ENCODE measurements at regions not wholly inside any gene's neighbourhood (a gene's known extent, or its start where the extent isn't known, plus 50 kb on each side); places are given as distances from the start of the nearest gene placed in this dataset.
"Not testable (repeated sequence)": the region's sequence is repeated elsewhere in the genome, so short reads cannot be mapped to it uniquely, and the experiment has no call there.

DNA sequence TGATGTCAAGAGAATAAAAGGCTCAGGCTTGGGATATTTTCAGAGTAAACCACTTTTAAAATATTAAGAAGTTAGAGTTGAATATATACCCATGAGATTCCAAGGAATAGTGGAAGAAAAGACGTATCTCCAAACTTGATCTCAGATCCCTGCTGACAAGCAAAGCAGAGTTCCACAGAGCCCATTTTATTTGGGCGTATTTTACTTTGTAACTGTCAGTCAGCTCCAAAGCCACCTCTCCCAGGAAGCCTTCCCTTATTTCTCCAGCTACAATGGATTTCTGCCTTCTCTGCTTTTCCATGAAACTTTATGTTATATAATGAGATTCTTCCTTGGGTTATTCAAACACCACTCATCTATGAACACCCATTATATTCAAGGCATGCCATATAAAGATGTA is 295.7 kb downstream of the FZD1 start:
- Mint-ChIP-seq H3K4me3 (ENCODE audit: low read depth) (no peak overlapping the region), H3K4me1 (ENCODE audit: low read depth) (peaks cover 10% of the 10 kb centered on the region), H3K9me3 (no peaks in the 10 kb centered on the region), H3K27ac (no peak overlapping the region), H3K36me3 (ENCODE audit: low read depth) (no peaks in the 10 kb centered on the region), H3K27me3 (ENCODE audit: low read depth) (no peaks in the 10 kb centered on the region)
- no peak for DNase-seq (ENCODE audit: low spot score)
- intact Hi-C loops (cut with micrococcal nuclease): no loop called here

DNA sequence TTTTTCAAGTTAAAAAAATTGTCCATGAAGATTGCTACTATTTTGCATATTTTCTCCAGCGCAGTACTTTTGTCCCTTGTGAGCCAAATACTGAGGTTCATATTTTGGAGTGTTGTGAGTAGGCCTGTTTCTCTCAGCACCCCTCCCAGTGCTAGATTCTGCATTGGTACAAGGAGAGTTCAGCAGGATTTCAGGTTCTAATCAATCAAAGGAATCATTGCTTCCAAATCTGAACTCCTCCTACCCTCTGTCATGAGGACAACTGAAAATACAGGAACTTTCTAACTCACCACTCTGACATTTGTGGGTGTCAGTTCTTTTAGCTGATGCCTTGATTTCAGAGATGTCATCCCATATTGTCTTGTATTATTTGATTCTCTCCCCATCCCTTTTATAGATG is 299.9 kb downstream of the FZD1 start:
- H3K27me3 Mint-ChIP-seq (ENCODE audit: low read depth): no peaks in the 10 kb centered on the region
- no peak for DNase-seq (ENCODE audit: low spot score)
- intact Hi-C loops (cut with micrococcal nuclease): no loop called here
- H3K27ac Mint-ChIP-seq: no peak overlapping the region
- H3K9me3 Mint-ChIP-seq: no peaks in the 10 kb centered on the region
- H3K4me3 Mint-ChIP-seq (ENCODE audit: low read depth): no peak overlapping the region
- H3K4me1 Mint-ChIP-seq (ENCODE audit: low read depth): no peaks in the 10 kb centered on the region
- H3K36me3 Mint-ChIP-seq (ENCODE audit: low read depth): no peaks in the 10 kb centered on the region

DNA sequence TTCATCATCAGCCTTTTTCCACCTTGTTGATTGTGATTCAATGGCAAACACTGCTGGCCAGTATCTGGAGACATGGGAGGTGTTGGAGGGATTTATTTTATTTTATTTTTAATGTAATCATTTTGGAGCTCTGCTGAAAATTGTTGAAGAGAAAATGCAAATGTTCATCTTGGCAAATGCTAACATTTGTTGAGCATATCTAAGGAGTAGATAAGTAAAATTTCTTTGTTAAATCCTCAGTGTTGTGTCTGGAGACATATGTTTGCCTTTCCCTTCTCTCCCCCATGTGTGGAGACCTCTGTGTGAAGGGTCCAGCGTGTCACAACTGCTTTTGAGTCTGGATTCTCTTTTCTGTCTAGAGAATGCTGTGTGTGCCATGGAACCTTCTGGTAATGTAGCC is 300.3 kb downstream of the FZD1 start:
- no peak for DNase-seq (ENCODE audit: low spot score)
- Mint-ChIP-seq H3K36me3 (ENCODE audit: low read depth) (no peaks in the 10 kb centered on the region), H3K4me1 (ENCODE audit: low read depth) (no peaks in the 10 kb centered on the region), H3K4me3 (ENCODE audit: low read depth) (no peak overlapping the region), H3K27ac (no peak overlapping the region), H3K27me3 (ENCODE audit: low read depth) (no peaks in the 10 kb centered on the region), H3K9me3 (no peaks in the 10 kb centered on the region)
- intact Hi-C loops (cut with micrococcal nuclease): no loop called here

DNA sequence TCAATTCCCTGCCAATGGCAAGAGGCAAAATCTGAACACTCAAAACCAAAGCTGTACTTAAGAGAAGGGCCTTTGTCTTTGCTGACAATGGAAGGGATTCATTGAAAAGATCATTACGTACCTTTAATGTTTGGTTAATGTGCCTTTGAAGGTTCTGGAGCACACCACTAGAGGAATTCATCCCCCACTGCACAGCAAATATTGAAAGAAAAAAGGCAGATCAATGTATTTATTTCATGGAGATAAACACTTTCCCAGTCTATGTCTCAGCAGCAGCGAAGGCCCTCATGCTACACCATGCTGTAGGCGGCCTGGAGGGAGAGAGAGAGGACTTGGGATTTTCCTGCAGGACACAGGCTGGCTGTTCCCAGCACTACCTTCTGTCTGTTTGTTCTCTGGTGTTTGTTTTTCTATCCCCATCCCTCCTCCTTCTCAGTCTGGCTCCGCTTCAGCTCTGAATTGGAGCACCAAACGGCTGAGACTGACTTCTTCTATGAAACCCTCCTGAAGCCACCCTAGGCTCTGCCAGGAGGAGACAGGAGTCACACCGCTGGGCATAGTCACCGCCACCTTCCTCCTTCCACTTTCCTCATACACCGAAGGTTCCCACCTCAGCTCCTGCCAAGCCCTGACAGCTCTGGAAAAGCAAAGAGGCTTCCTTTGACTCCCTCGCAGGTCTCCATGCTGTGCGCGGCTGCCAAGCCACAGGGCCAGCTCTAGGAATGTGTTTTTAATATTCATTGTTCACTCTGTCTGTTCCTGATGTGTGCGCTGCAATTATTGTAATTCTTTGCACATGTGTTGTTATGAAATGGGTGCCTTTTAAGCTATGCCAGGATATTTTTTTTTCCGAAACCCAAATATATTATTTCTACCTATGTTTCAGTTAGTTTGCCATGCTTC is 301.5 kb downstream of the FZD1 start:
- no peaks in the 10 kb centered on the region for H3K9me3 Mint-ChIP-seq
- H3K4me1 Mint-ChIP-seq (ENCODE audit: low read depth): no peaks in the 10 kb centered on the region
- H3K36me3 Mint-ChIP-seq (ENCODE audit: low read depth): no peaks in the 10 kb centered on the region
- H3K27me3 Mint-ChIP-seq (ENCODE audit: low read depth): no peaks in the 10 kb centered on the region
- intact Hi-C loops (cut with micrococcal nuclease): no loop called here
- H3K27ac Mint-ChIP-seq: no peak overlapping the region
- H3K4me3 Mint-ChIP-seq (ENCODE audit: low read depth): no peak overlapping the region
- DNase-seq (ENCODE audit: low spot score): no peak

DNA sequence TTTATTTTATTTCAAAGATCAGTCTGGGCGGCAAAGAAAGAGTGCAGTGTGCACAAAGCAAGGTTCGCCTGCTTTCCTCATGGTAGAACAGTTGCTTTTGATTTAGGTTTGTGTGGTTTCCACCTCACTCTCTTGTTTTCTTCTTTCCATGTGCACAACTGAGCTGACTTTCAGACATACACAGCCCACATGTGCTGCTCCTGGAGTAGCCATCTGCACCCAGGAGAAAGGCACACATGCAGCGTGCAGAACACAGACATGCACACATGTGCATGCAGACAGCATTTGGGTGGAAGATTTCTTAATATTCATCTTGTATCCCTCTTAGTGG is 302.1 kb downstream of the FZD1 start:
- H3K4me3 Mint-ChIP-seq (ENCODE audit: low read depth): no peak overlapping the region
- H3K36me3 Mint-ChIP-seq (ENCODE audit: low read depth): no peaks in the 10 kb centered on the region
- intact Hi-C loops (cut with micrococcal nuclease): no loop called here
- no peak for DNase-seq (ENCODE audit: low spot score)
- H3K27ac Mint-ChIP-seq: no peak overlapping the region
- no peaks in the 10 kb centered on the region for H3K27me3 Mint-ChIP-seq (ENCODE audit: low read depth)
- no peaks in the 10 kb centered on the region for H3K4me1 Mint-ChIP-seq (ENCODE audit: low read depth)
- no peaks in the 10 kb centered on the region for H3K9me3 Mint-ChIP-seq

DNA sequence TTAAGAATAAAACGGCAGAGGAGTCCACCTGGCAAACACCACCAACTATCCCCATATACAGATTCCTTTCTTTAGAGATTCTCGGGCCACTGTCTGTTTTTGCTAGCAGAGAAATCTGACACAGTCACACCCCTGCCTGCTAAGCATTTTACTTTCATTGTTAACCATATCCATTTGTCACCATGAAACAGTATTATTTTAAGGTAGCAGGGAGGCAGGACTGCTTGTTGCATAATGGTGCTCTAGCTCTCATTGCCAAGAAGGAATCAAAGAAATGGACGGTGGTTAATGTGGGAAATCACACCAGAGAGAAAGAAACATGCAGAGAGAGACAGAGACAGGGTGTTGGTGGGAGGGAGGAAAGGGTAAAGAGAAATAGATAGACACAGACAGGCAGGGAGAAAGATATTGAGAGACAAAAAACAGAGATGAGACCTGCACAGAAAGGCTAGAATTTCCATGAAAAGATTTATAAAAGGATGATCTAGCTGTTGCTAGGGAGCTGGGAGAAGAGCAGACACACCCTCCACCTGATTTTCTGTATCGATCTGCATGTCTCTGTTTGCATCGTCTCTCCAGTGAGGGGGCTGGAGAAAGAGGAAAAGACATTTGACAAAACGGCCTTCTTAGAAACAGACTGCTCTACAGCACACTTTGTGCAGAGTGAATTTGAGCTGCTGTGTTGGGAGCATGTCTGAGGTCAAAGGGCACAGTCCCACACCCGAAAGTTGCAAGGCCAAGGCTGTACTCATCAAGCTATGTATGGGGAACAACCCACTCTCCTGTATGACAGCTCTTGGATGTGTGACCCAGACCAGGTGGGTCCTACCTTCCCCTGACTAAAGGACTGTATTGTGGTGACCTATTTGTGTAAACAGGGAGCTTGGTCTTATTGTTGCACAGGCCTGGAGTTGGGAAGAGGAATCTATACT is 303.1 kb downstream of the FZD1 start:
- intact Hi-C loops (cut with micrococcal nuclease): no loop called here
- Mint-ChIP-seq H3K36me3 (ENCODE audit: low read depth) (no peaks in the 10 kb centered on the region), H3K27ac (no peak overlapping the region), H3K27me3 (ENCODE audit: low read depth) (no peaks in the 10 kb centered on the region), H3K4me1 (ENCODE audit: low read depth) (no peaks in the 10 kb centered on the region), H3K4me3 (ENCODE audit: low read depth) (no peak overlapping the region), H3K9me3 (no peaks in the 10 kb centered on the region)
- DNase-seq (ENCODE audit: low spot score): no peak

DNA sequence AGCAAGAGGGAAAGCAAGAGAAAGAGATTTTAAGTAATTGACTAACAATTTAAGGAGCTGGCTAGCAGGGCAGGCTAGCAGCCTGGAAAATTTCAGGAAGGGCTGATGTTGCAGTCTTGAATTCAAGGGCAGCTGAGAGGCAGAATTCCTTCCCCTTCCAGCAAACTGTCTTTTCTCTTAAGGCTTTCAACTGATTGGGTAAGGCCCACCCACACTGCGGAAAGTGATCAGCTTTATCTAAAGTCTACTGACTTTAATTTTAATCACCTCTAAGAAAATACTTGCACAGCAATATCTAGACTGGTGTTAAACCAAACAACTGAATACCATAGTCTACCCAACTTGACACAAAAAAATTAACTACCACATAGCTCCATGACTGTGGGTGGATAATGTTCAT is 303.9 kb downstream of the FZD1 start:
- H3K27me3 Mint-ChIP-seq (ENCODE audit: low read depth): no peaks in the 10 kb centered on the region
- no peaks in the 10 kb centered on the region for H3K4me1 Mint-ChIP-seq (ENCODE audit: low read depth)
- intact Hi-C loops (cut with micrococcal nuclease): no loop called here
- H3K4me3 Mint-ChIP-seq (ENCODE audit: low read depth): no peak overlapping the region
- H3K36me3 Mint-ChIP-seq (ENCODE audit: low read depth): no peaks in the 10 kb centered on the region
- no peak overlapping the region for H3K27ac Mint-ChIP-seq
- H3K9me3 Mint-ChIP-seq: no peaks in the 10 kb centered on the region
- DNase-seq (ENCODE audit: low spot score): no peak

DNA sequence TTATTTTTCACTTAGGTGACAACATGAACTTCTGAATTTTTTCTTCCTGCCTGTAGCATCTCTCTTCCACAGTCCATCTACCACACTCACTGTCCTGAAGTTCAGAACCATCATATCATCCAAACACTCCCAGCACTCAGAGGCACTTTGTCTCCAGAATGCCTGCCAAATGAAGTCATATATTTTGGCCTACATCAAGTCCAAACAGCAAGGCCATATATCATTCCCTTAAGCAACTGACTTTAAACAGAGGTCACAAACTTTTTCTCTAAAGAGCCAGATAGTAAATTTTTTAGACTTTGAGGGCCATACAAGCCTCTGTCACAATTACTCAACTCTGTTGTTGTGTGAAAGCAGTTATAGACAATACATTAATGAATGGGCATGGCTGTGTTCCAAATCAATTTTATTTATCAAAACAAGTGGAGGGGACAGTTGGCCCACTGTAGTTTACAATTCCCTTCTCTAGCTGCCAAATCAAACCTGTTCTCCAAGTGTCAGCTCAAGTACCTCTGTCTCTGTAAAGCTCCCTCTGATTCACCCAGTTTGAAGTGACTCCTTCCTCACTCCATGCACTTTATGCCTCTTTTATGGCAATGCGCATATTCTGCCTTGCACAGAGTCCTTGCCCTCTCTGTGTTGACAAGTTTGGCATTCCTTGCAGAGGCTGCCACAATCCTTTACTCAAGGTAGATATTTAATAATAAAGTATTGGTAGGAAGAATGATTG is 305.7 kb downstream of the FZD1 start:
- no peaks in the 10 kb centered on the region for H3K4me1 Mint-ChIP-seq (ENCODE audit: low read depth)
- no peak overlapping the region for H3K4me3 Mint-ChIP-seq (ENCODE audit: low read depth)
- intact Hi-C loops (cut with micrococcal nuclease): no loop called here
- no peaks in the 10 kb centered on the region for H3K9me3 Mint-ChIP-seq
- no peaks in the 10 kb centered on the region for H3K27me3 Mint-ChIP-seq (ENCODE audit: low read depth)
- H3K27ac Mint-ChIP-seq: no peak overlapping the region
- H3K36me3 Mint-ChIP-seq (ENCODE audit: low read depth): no peaks in the 10 kb centered on the region
- DNase-seq (ENCODE audit: low spot score): no peak

DNA sequence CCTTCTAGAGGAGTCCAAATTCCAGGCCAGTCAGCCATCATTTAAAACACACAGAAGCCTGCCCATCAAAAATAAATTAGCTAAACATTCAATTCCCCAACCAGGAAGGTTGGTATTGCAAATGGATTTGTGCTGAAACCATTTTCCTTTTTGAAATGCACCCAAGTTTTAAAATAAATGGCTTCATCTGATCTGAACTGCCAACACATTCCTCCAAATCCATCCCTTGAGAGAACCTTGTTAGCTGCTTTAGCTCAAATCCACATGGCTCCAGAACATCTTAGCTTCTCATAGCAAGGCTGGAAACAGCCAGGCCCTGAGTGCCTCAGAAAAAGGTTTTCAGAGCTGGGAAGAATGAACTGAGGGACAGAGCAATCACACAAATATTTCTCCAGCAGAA is 306.3 kb downstream of the FZD1 start:
- Mint-ChIP-seq H3K4me1 (ENCODE audit: low read depth) (no peaks in the 10 kb centered on the region), H3K27me3 (ENCODE audit: low read depth) (no peaks in the 10 kb centered on the region)
- intact Hi-C loops (cut with micrococcal nuclease): no loop called here

DNA sequence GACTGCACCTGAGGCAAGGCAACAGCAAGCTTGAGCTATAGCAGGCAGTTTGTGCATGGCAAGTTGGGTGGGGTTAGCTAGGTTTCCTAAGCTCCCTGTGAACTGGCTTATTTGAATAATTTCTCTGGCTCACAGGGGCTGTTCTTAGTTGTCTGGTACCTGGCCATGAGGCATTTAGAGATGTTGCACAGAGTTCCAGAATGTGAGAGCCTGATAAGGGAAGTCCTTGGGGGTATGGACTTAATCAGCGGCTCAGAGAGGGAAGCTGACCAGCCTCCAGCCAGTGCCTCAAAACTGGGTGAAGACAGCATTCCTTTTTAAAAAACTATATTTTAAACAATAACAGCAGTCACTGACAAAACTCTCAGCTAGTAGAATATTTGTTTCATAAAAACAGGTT is 307.4 kb downstream of the FZD1 start:
- Mint-ChIP-seq H3K36me3 (ENCODE audit: low read depth) (no peaks in the 10 kb centered on the region), H3K27me3 (ENCODE audit: low read depth) (no peaks in the 10 kb centered on the region), H3K27ac (no peak overlapping the region), H3K4me3 (ENCODE audit: low read depth) (no peak overlapping the region), H3K4me1 (ENCODE audit: low read depth) (no peaks in the 10 kb centered on the region), H3K9me3 (no peaks in the 10 kb centered on the region)
- intact Hi-C loops (cut with micrococcal nuclease): no loop called here
- DNase-seq (ENCODE audit: low spot score): no peak

More for the DNA sequence above, 306.3 kb downstream of the FZD1 start:
- no peak overlapping the region for H3K27ac Mint-ChIP-seq
- H3K36me3 Mint-ChIP-seq (ENCODE audit: low read depth): no peaks in the 10 kb centered on the region
- H3K9me3 Mint-ChIP-seq: no peaks in the 10 kb centered on the region
- DNase-seq (ENCODE audit: low spot score): no peak
- H3K4me3 Mint-ChIP-seq (ENCODE audit: low read depth): no peak overlapping the region

DNA sequence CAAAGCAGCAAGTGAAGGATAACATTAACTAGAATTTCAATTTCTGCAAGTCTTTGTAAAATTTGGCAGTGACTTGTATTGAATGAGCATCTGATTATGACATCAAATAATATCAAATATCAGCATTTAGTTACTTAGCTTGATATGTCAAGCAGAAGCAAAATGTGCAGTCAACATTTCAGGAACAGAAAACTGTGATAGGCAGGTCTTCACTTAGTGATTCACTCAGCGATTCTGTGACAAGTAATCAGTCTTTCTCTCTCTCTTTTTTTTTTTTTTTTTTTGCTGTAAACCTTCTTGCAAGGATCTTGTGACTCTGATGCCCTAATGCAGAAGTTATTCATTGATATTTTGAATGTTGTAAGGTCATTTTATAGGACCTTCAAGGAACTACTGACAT is 307.1 kb downstream of the MTERF1 start:
- no peaks in the 10 kb centered on the region for H3K9me3 Mint-ChIP-seq
- DNase-seq (ENCODE audit: low spot score): no peak
- H3K4me3 Mint-ChIP-seq (ENCODE audit: low read depth): no peak overlapping the region
- no peaks in the 10 kb centered on the region for H3K4me1 Mint-ChIP-seq (ENCODE audit: low read depth)
- H3K27me3 Mint-ChIP-seq (ENCODE audit: low read depth): no peaks in the 10 kb centered on the region
- intact Hi-C loops (cut with micrococcal nuclease): no loop called here
- no peak overlapping the region for H3K27ac Mint-ChIP-seq
- H3K36me3 Mint-ChIP-seq (ENCODE audit: low read depth): no peaks in the 10 kb centered on the region

DNA sequence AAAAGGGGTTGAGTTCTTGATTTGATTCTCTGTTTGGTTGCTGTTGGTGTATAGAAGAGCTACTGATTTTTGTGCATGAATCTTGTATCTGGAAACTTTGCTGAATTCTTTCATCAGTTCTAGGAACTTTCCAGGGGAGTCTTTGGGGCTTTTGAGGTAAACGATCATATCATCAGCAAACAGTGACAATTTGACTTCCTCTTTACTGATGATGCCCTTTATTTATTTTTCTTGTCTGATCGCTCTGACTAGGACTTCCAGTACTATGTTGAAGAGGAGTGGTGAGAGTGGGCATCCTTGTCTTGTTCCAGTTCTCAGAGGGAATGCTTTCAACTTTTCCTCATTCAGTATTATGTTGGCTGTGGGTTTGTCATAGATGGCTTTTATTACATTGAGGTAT is 304.0 kb downstream of the MTERF1 start:
- H3K4me3 Mint-ChIP-seq (ENCODE audit: low read depth); H3K4me1 Mint-ChIP-seq (ENCODE audit: low read depth); H3K36me3 Mint-ChIP-seq (ENCODE audit: low read depth); H3K9me3 Mint-ChIP-seq; DNase-seq (ENCODE audit: low spot score); H3K27ac Mint-ChIP-seq; H3K27me3 Mint-ChIP-seq (ENCODE audit: low read depth); intact Hi-C loops (cut with micrococcal nuclease): not testable (repeated sequence)

DNA sequence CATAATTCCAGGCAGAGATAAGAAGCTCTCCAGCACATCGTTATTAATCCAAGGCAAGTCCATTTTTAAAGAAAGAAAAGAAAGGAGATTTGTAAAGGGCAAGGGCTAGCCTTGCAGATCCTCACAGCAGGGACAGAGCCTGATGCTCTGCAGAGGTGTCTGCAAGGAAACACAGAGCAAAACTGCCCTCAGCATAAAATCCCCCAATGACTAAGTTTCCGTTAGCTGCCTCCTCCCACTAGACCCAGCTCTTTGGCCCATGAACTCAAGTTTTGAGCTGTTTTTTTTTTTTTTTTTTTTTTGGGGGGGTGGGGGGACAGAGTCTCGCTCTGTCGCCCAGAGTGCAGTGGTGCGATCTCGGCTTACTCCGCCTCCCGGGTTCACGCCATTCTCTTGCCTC is 300.7 kb downstream of the MTERF1 start:
- Mint-ChIP-seq H3K27me3 (ENCODE audit: low read depth) (no peaks in the 10 kb centered on the region), H3K36me3 (ENCODE audit: low read depth) (no peaks in the 10 kb centered on the region), H3K4me3 (ENCODE audit: low read depth) (no peak overlapping the region), H3K27ac (no peak overlapping the region), H3K4me1 (ENCODE audit: low read depth) (no peaks in the 10 kb centered on the region), H3K9me3 (no peaks in the 10 kb centered on the region)
- no peak for DNase-seq (ENCODE audit: low spot score)
- intact Hi-C loops (cut with micrococcal nuclease): no loop called here
